Lower leg skin (tissue), 3 donors: ENCODE measurements at regions not wholly inside any gene's neighbourhood (a gene's known extent, or its start where the extent isn't known, plus 50 kb on each side); places are given as distances from the start of the nearest gene placed in this dataset.

ENCODE experiments used
- POLR2A ChIP-seq, 2 donors: fragments of 450-650 bp; IDR thresholded peaks; one replicate each; pipeline ENCODE4 v1.6.1; 2016 to 2017; ENCODE audit warnings: antibody characterized with exemption in 2 of 2, mild to moderate bottlenecking in 1 of 2, moderate library complexity in 1 of 2
- TF ChIP-seq, protein P1 (sequence below), 3 donors: fragments of 450-650 bp; IDR thresholded peaks; one replicate each; pipeline ENCODE4 v1.5.1; 2016; ENCODE audit warnings: antibody characterized with exemption in 3 of 3, mild to moderate bottlenecking in 3 of 3, moderate library complexity in 2 of 3

DNA sequence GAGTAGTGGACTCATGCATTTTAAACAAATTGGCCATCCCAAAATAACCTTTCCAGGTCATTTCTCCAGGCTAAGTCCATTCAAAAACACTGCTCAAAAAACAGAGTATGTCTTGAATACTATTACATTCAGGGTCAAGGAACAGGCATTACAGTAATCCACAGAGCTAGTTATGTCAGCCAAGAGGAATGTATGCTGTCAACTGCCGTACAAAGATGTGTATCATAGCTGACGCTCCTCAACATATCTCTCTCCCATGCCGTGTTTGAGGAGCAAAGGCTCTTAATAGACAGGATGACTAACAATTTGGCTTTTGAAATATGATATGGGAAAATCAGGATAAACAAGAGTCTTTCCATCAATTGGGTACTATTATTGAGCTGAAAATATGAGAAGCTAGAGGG, 68.8 kb upstream of the KCTD1 start:
- TF ChIP-seq POLR2A (IDR thresholded peaks at IDR 0.05) = no peak
- TF ChIP-seq, protein P1, sequence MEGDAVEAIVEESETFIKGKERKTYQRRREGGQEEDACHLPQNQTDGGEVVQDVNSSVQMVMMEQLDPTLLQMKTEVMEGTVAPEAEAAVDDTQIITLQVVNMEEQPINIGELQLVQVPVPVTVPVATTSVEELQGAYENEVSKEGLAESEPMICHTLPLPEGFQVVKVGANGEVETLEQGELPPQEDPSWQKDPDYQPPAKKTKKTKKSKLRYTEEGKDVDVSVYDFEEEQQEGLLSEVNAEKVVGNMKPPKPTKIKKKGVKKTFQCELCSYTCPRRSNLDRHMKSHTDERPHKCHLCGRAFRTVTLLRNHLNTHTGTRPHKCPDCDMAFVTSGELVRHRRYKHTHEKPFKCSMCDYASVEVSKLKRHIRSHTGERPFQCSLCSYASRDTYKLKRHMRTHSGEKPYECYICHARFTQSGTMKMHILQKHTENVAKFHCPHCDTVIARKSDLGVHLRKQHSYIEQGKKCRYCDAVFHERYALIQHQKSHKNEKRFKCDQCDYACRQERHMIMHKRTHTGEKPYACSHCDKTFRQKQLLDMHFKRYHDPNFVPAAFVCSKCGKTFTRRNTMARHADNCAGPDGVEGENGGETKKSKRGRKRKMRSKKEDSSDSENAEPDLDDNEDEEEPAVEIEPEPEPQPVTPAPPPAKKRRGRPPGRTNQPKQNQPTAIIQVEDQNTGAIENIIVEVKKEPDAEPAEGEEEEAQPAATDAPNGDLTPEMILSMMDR (IDR thresholded peaks at IDR 0.05) = no peak
